ENCODE measurements at regions not wholly inside any gene's neighbourhood (a gene's known extent, or its start where the extent isn't known, plus 50 kb on each side); places are given as distances from the start of the nearest gene placed in this dataset.
A peak's percentile ranks its signal among the peaks of the same experiment; 100 is the strongest.

- DNase-seq (ENCODE audit: insufficient read length, low spot score) (no peak), FAIRE-seq (no peak)
- TF ChIP-seq POLR2A (IDR thresholded peaks at IDR 0.05; ENCODE audit: low read depth, low read length) = no peak
Observed at GRCh38 chr15:96410175-96411055, 79.9 kb downstream of the NR2F2 start.

GRCh38 chr15:96411056-96412031 is 80.8 kb downstream of the NR2F2 start:
- no peak for TF ChIP-seq POLR2A (IDR thresholded peaks at IDR 0.05; ENCODE audit: low read depth, low read length)
- DNase-seq (ENCODE audit: insufficient read length, low spot score) (no peak), FAIRE-seq (no peak)

GRCh38 chr15:96412045-96412905 is 81.8 kb downstream of the NR2F2 start:
- FAIRE-seq (no peak), DNase-seq (ENCODE audit: insufficient read length, low spot score) (no peak)
- TF ChIP-seq POLR2A (IDR thresholded peaks at IDR 0.05; ENCODE audit: low read depth, low read length) = no peak

- DNase-seq (ENCODE audit: insufficient read length, low spot score) (peak; percentile 38), FAIRE-seq (no peak)
- no peak for TF ChIP-seq POLR2A (IDR thresholded peaks at IDR 0.05; ENCODE audit: low read depth, low read length)
Observed at GRCh38 chr15:96412906-96413231, 82.4 kb downstream of the NR2F2 start.

- no peak for TF ChIP-seq POLR2A (IDR thresholded peaks at IDR 0.05; ENCODE audit: low read depth, low read length)
- DNase-seq (ENCODE audit: insufficient read length, low spot score) (no peak), FAIRE-seq (no peak)
Observed at GRCh38 chr15:96413657-96414056, 83.2 kb downstream of the NR2F2 start.

- FAIRE-seq (no peak), DNase-seq (ENCODE audit: insufficient read length, low spot score) (no peak)
- TF ChIP-seq POLR2A (IDR thresholded peaks at IDR 0.05; ENCODE audit: low read depth, low read length) = no peak
Observed at GRCh38 chr15:96414875-96415274, 84.4 kb downstream of the NR2F2 start.

GRCh38 chr15:96415513-96416217 is 85.2 kb downstream of the NR2F2 start:
- no peak for FAIRE-seq
- no peak for TF ChIP-seq POLR2A (IDR thresholded peaks at IDR 0.05; ENCODE audit: low read depth, low read length)
- DNase-seq (ENCODE audit: insufficient read length, low spot score) = no peak

- DNase-seq (ENCODE audit: insufficient read length, low spot score) = no peak
- no peak for TF ChIP-seq POLR2A (IDR thresholded peaks at IDR 0.05; ENCODE audit: low read depth, low read length)
- no peak for FAIRE-seq
Observed at GRCh38 chr15:96416218-96416933, 85.9 kb downstream of the NR2F2 start.

GRCh38 chr15:96416934-96417759 is 86.6 kb downstream of the NR2F2 start:
- no peak for TF ChIP-seq POLR2A (IDR thresholded peaks at IDR 0.05; ENCODE audit: low read depth, low read length)
- FAIRE-seq = no peak
- no peak for DNase-seq (ENCODE audit: insufficient read length, low spot score)

GRCh38 chr15:96417760-96418130 is 87.2 kb downstream of the NR2F2 start:
- FAIRE-seq (no peak), DNase-seq (ENCODE audit: insufficient read length, low spot score) (no peak)
- no peak for TF ChIP-seq POLR2A (IDR thresholded peaks at IDR 0.05; ENCODE audit: low read depth, low read length)

GRCh38 chr15:96418146-96418545 is 87.6 kb downstream of the NR2F2 start:
- FAIRE-seq (no peak), DNase-seq (ENCODE audit: insufficient read length, low spot score) (no peak)
- TF ChIP-seq POLR2A (IDR thresholded peaks at IDR 0.05; ENCODE audit: low read depth, low read length) = no peak

- peak; percentile 30 for FAIRE-seq
- DNase-seq (ENCODE audit: insufficient read length, low spot score) = no peak
- TF ChIP-seq POLR2A (IDR thresholded peaks at IDR 0.05; ENCODE audit: low read depth, low read length) = no peak
Observed at GRCh38 chr15:96421178-96421601, 90.7 kb downstream of the NR2F2 start.

Data from H54 (cell line).